BLaER1 treated with 17β-estradiol and CSF1 and Interleukin-3, amounts not matched to agents 10 nM and 100 nM (cell line): ENCODE measurements at regions not wholly inside any gene's neighbourhood (a gene's known extent, or its start where the extent isn't known, plus 50 kb on each side); places are given as distances from the start of the nearest gene placed in this dataset.

Source experiments
- H3K27ac ChIP-seq, 11 experiments: shearing (Covaris generic); formaldehyde crosslinking; 2 replicates each; pipeline ENCODE4 v1.8.1; 2022
- H3K27me3 ChIP-seq, 11 experiments: shearing (Covaris generic); formaldehyde crosslinking; 2 replicates each; pipeline ENCODE4 v1.8.1; 2022
- H3K36me3 ChIP-seq, 11 experiments: shearing (Covaris generic); formaldehyde crosslinking; 2 replicates each; pipeline ENCODE4 v1.8.1; 2022
- H3K4me1 ChIP-seq, 10 experiments: shearing (Covaris generic); formaldehyde crosslinking; 2 replicates each; pipeline ENCODE4 v1.8.1; 2022
- H3K4me2 ChIP-seq, 11 experiments: shearing (Covaris generic); formaldehyde crosslinking; 2 replicates each; pipeline ENCODE4 v1.8.1; 2022
- H3K4me3 ChIP-seq, 10 experiments: shearing (Covaris generic); formaldehyde crosslinking; 2 replicates each; pipeline ENCODE4 v1.8.1; 2022
- H3K9ac ChIP-seq, 11 experiments: shearing (Covaris generic); formaldehyde crosslinking; 2 replicates each; pipeline ENCODE4 v1.8.1; 2022
- H3K9me3 ChIP-seq, 11 experiments: shearing (Covaris generic); formaldehyde crosslinking; replicated peaks in 1 of 11; 2 replicates each; pipeline ENCODE4 v1.8.1; 2022
- H4K20me1 ChIP-seq, 11 experiments: shearing (Covaris generic); formaldehyde crosslinking; 2 replicates each; pipeline ENCODE4 v1.8.1; 2022
- Cebpa-rat ChIP-seq, 11 experiments: shearing (Covaris generic); IDR thresholded peaks; 2 replicates each; pipeline ENCODE4 v1.8.1; 2022

DNA sequence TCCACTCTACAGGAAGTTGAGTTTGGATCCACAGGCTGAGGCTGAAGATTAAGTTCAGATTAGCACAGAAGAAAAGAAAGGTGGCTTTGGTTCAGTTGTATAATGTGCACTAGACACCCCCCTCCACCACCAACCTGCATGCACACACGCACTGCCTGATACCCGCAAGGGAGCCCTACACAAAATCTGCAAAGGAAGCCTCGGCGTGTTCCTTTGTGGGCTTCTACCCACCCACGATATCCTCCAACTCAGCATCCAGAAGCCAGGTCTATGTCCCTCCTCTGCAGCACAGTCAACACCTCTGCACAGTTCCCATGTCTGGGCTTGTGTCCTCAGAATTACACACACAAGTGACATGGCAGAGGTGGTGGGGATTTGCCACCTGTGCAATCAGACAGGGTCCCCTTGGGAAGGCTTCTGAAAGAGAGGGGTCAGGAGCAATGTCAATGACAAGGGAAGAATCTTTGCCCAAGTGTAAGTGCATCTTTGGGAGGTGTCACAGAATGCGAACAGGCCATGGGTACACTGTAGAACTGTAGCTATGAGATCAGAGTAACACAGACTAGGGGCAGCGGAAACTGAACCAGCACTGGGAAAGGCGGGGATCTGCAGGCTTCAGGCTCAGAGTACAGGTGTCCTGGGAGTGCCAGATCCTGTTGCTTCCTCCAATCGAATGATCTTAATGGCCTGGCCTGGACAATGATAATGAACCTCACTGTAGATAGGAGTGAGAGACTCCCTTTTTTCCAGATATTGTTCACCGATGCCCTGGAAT lies 148.6 kb upstream of the ETV3 start:
- no peak overlapping the region for H3K4me2 ChIP-seq
- no peaks in the 10 kb centered on the region for H3K9me3 ChIP-seq
- H3K9ac ChIP-seq, result no peak overlapping the region
- no peak overlapping the region for H3K27ac ChIP-seq
- no peaks in the 10 kb centered on the region for H3K36me3 ChIP-seq
- H4K20me1 ChIP-seq, result no peaks in the 10 kb centered on the region; a peak in 1 of 22 replicates
- no peak for TF ChIP-seq Cebpa-rat (IDR thresholded peaks at IDR 0.05)
- peaks cover 9 to 22% (median 15%) of the 10 kb centered on the region in 10 experiments; a peak in 19 of 20 replicates for H3K4me1 ChIP-seq
- no peaks in the 10 kb centered on the region for H3K27me3 ChIP-seq
- H3K4me3 ChIP-seq, result no peak overlapping the region

- no peaks in the 10 kb centered on the region for H3K9me3 ChIP-seq
- no peak for TF ChIP-seq Cebpa-rat (IDR thresholded peaks at IDR 0.05)
- H3K27me3 ChIP-seq, result no peaks in the 10 kb centered on the region
- no peak overlapping the region for H3K9ac ChIP-seq
- H4K20me1 ChIP-seq, result no peaks in the 10 kb centered on the region; a peak in 1 of 22 replicates
- no peak overlapping the region for H3K4me2 ChIP-seq
- no peak overlapping the region for H3K4me3 ChIP-seq
- H3K27ac ChIP-seq, result no peak overlapping the region
- no peaks in the 10 kb centered on the region for H3K36me3 ChIP-seq
- H3K4me1 ChIP-seq, result peaks cover 9 to 17% (median 12%) of the 10 kb centered on the region in 10 experiments; a peak in 18 of 20 replicates
Measured at GRCh38 chr1:157286096-157286495, 147.9 kb upstream of the ETV3 start.

- no peaks in the 10 kb centered on the region for H4K20me1 ChIP-seq
Measured at GRCh38 chr1:157284451-157284850, 146.3 kb upstream of the ETV3 start.

DNA sequence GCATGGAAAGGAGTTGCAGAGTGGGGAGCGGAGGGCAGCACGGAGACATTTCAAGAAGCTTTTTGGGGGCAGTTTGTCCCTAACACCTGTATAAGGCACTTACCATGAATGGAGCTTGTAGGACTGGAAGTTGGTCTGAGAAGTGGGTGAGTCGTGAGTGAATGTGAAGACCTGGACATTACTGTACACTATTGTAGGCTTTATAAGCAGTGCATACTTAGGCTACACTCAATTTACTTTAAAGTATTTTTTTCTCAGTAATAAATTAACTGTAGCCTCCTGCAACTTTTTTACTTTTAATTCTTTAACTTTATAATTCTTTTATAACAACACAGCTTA lies 141.6 kb upstream of the ETV3 start:
- H3K36me3 ChIP-seq, result no peaks in the 10 kb centered on the region
- H3K27ac ChIP-seq, result no peak overlapping the region
- H3K4me3 ChIP-seq, result no peak overlapping the region
- peaks cover 0 to 5% (median 0%) of the 10 kb centered on the region in 10 experiments; a peak in 3 of 20 replicates for H3K4me1 ChIP-seq
- no peak for TF ChIP-seq Cebpa-rat (IDR thresholded peaks at IDR 0.05)
- no peak overlapping the region for H3K9ac ChIP-seq
- no peaks in the 10 kb centered on the region for H4K20me1 ChIP-seq
- H3K9me3 ChIP-seq, result no peaks in the 10 kb centered on the region
- H3K27me3 ChIP-seq, result peaks cover 0 to 9% (median 0%) of the 10 kb centered on the region in 11 experiments; a peak in 1 of 22 replicates
- no peak overlapping the region for H3K4me2 ChIP-seq

More at GRCh38 chr1:157284451-157284850, 146.3 kb upstream of the ETV3 start:
- H3K36me3 ChIP-seq, result no peaks in the 10 kb centered on the region
- no peak overlapping the region for H3K4me2 ChIP-seq
- H3K9ac ChIP-seq, result no peak overlapping the region
- no peak for TF ChIP-seq Cebpa-rat (IDR thresholded peaks at IDR 0.05)
- H3K4me3 ChIP-seq, result no peak overlapping the region
- H3K4me1 ChIP-seq, result peaks cover 6 to 17% (median 12%) of the 10 kb centered on the region in 10 experiments; a peak in 18 of 20 replicates
- H3K9me3 ChIP-seq, result no peaks in the 10 kb centered on the region
- no peak overlapping the region for H3K27ac ChIP-seq
- no peaks in the 10 kb centered on the region; a peak in 1 of 22 replicates for H3K27me3 ChIP-seq

DNA sequence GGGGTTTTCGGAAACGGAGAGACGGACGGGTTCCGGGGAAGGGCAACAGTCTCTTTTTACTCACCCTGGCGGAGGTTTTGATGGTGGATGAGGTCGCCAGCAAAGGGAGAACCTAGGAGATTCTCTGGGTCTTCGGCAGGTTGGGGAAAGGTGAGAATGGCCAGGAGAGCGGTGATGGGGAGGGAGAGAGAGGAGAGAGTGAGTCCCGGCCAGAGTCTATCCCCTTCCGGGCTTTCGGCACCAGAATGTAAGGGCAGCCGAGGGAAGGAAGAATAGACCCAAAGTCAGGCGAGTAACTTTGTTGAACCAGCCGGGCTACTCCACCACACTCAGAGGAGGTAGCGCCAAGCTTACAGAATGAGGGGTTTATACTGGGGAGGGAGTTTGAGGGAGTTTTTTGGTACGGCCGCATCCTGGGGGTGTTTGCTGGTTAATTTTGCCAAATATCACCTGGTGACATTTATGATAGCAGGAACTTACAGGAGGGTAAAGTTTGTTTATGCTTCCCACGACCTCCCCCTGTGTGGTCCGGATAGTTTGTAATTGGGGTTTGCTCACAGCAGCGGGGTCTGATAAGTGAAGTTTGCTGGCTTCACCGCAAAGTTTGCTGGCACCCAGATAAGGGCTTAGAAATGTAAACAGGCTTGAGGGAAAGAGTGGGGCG lies 141.1 kb upstream of the ETV3 start:
- no peaks in the 10 kb centered on the region for H3K9me3 ChIP-seq
- H3K27me3 ChIP-seq, result peaks cover 0 to 9% (median 0%) of the 10 kb centered on the region in 11 experiments; a peak in 1 of 22 replicates
- H3K4me3 ChIP-seq, result no peak overlapping the region
- peaks cover 0 to 9% (median 0%) of the 10 kb centered on the region in 10 experiments; a peak in 3 of 20 replicates for H3K4me1 ChIP-seq
- no peak overlapping the region for H3K27ac ChIP-seq
- no peak overlapping the region for H3K9ac ChIP-seq
- H3K4me2 ChIP-seq, result no peak overlapping the region
- H4K20me1 ChIP-seq, result no peaks in the 10 kb centered on the region
- no peaks in the 10 kb centered on the region for H3K36me3 ChIP-seq
- no peak for TF ChIP-seq Cebpa-rat (IDR thresholded peaks at IDR 0.05)

- no peak overlapping the region for H3K4me3 ChIP-seq
- no peak overlapping the region for H3K4me2 ChIP-seq
- no peak overlapping the region for H3K9ac ChIP-seq
- no peaks in the 10 kb centered on the region for H3K36me3 ChIP-seq
- H3K4me1 ChIP-seq, result peaks cover 0 to 9% (median 0%) of the 10 kb centered on the region in 10 experiments; a peak in 3 of 20 replicates
- H4K20me1 ChIP-seq, result no peaks in the 10 kb centered on the region
- no peak overlapping the region for H3K27ac ChIP-seq
- peaks cover 0 to 9% (median 0%) of the 10 kb centered on the region in 11 experiments; a peak in 1 of 22 replicates for H3K27me3 ChIP-seq
- no peak for TF ChIP-seq Cebpa-rat (IDR thresholded peaks at IDR 0.05)
- H3K9me3 ChIP-seq, result no peaks in the 10 kb centered on the region
Measured at GRCh38 chr1:157278383-157279137, 140.4 kb upstream of the ETV3 start.

GRCh38 chr1:157277913-157278312 lies 139.7 kb upstream of the ETV3 start:
- Histone ChIP-seq H3K4me2 (no peak overlapping the region), H3K9ac (no peak overlapping the region), H3K36me3 (no peaks in the 10 kb centered on the region), H3K27me3 (peaks cover 0 to 9% (median 0%) of the 10 kb centered on the region in 11 experiments; a peak in 1 of 22 replicates), H3K27ac (no peak overlapping the region), H3K4me1 (peaks cover 0 to 9% (median 0%) of the 10 kb centered on the region in 10 experiments; a peak in 3 of 20 replicates), H4K20me1 (no peaks in the 10 kb centered on the region), H3K4me3 (no peak overlapping the region), H3K9me3 (no peaks in the 10 kb centered on the region)
- TF ChIP-seq Cebpa-rat (IDR thresholded peaks at IDR 0.05), result no peak

GRCh38 chr1:157277281-157277680 lies 139.1 kb upstream of the ETV3 start:
- Histone ChIP-seq H4K20me1 (no peaks in the 10 kb centered on the region), H3K4me2 (no peak overlapping the region), H3K9ac (no peak overlapping the region), H3K36me3 (no peaks in the 10 kb centered on the region), H3K4me3 (no peak overlapping the region), H3K4me1 (peaks cover 0 to 9% (median 1%) of the 10 kb centered on the region in 10 experiments; a peak in 9 of 20 replicates), H3K27me3 (peaks cover 0 to 9% (median 0%) of the 10 kb centered on the region in 11 experiments; a peak in 1 of 22 replicates), H3K27ac (no peak overlapping the region), H3K9me3 (no peaks in the 10 kb centered on the region)
- no peak for TF ChIP-seq Cebpa-rat (IDR thresholded peaks at IDR 0.05)
